Loucy (cell line): ENCODE measurements at regions not wholly inside any gene's neighbourhood (a gene's known extent, or its start where the extent isn't known, plus 50 kb on each side); places are given as distances from the start of the nearest gene placed in this dataset.

Experiments
- EZH2phosphoT487 ChIP-seq: fragments of 200-600 bp; IDR thresholded peaks from 2 replicates; pipeline ENCODE4 v1.6.1; 2018; ENCODE audit warnings: antibody characterized with exemption, mild to moderate bottlenecking, moderate library complexity, borderline replicate concordance
- TF ChIP-seq, protein P1 (sequence below): fragments of 200-600 bp; sonication (generic); conservative IDR thresholded peaks from 2 replicates; pipeline ENCODE4 v1.5.1; 2014; ENCODE audit warnings: mild to moderate bottlenecking, antibody characterized with exemption, low read length

DNA sequence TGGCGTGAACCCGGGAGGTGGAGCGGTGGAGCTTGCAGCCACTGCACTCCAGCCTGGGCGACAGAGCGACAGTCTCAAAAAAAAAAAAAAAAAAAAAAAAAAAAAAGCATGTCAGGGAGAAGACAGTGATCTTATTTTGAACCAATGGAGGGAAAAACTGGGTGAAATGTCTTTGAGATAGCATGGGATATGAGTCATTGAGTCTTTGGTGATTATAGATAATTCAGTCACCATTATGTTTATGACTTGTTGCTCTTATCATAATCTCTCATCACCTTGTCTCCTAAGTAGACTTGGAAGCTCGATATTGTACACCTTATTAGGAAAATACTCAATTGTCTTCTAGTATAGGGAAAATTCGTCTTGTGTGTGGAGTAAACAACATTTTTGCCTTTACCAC lies 55.1 kb upstream of the KDM4C start:
- TF ChIP-seq, protein P1, sequence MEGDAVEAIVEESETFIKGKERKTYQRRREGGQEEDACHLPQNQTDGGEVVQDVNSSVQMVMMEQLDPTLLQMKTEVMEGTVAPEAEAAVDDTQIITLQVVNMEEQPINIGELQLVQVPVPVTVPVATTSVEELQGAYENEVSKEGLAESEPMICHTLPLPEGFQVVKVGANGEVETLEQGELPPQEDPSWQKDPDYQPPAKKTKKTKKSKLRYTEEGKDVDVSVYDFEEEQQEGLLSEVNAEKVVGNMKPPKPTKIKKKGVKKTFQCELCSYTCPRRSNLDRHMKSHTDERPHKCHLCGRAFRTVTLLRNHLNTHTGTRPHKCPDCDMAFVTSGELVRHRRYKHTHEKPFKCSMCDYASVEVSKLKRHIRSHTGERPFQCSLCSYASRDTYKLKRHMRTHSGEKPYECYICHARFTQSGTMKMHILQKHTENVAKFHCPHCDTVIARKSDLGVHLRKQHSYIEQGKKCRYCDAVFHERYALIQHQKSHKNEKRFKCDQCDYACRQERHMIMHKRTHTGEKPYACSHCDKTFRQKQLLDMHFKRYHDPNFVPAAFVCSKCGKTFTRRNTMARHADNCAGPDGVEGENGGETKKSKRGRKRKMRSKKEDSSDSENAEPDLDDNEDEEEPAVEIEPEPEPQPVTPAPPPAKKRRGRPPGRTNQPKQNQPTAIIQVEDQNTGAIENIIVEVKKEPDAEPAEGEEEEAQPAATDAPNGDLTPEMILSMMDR, result no peak
- no peak for TF ChIP-seq EZH2phosphoT487
